ENCODE measurements at regions not wholly inside any gene's neighbourhood (a gene's known extent, or its start where the extent isn't known, plus 50 kb on each side); places are given as distances from the start of the nearest gene placed in this dataset.

- TF ChIP-seq POLR2A (IDR thresholded peaks at IDR 0.05): no peak
- TF ChIP-seq CTCF (IDR thresholded peaks at IDR 0.05): no peak
These were observed 60.6 kb upstream of the TCF12 start for GRCh38 chr15:56857828-56858227.
